Colonic mucosa (tissue), 4 donors: ENCODE measurements at regions not wholly inside any gene's neighbourhood (a gene's known extent, or its start where the extent isn't known, plus 50 kb on each side); places are given as distances from the start of the nearest gene placed in this dataset.

ENCODE experiments used
- DNase-seq: peaks from one replicate; pipeline ENCODE4 v3.0.0-alpha.2; 2020
- H3K27ac ChIP-seq: fragments of 200-600 bp; one replicate; pipeline ENCODE4 v1.8.0; 2021
- H3K27me3 ChIP-seq: fragments of 200-600 bp; one replicate; pipeline ENCODE4 v1.8.0; 2021
- H3K36me3 ChIP-seq: fragments of 200-600 bp; one replicate; pipeline ENCODE4 v1.8.0; 2021
- H3K4me1 ChIP-seq: fragments of 200-600 bp; one replicate; pipeline ENCODE4 v1.8.0; 2021; ENCODE audit warnings: mild to moderate bottlenecking
- H3K4me3 ChIP-seq: fragments of 200-600 bp; one replicate; pipeline ENCODE4 v1.8.0; 2021
- H3K9ac ChIP-seq, 2 donors: one replicate each; pipeline ENCODE4 v1.7.0; 2013; ENCODE audit warnings: control low read depth in 2 of 2, low read depth in 2 of 2, low read length in 2 of 2
- H3K9me3 ChIP-seq: fragments of 200-600 bp; one replicate; pipeline ENCODE4 v1.8.0; 2021
- CTCF ChIP-seq: fragments of 200-600 bp; IDR thresholded peaks from one replicate; pipeline ENCODE4 v1.8.0; 2022; ENCODE audit warnings: antibody characterized with exemption, mild to moderate bottlenecking
- intact Hi-C: fragments of 100-400 bp; cut with DNase I; formaldehyde crosslinking; loops from one replicate; pipeline ENCODE4 v1.14.1; 2022
- donor health status: healthy.
- donor health status: DM: no; HTN: no; CAD: no.
- donor health status: DM: no; HTN: no; CAD: no.

GRCh38 chr6:156449128-156449527, 328.1 kb upstream of the ARID1B start:
- Histone ChIP-seq H3K36me3 (no peaks in the 10 kb centered on the region), H3K4me1 (no peaks in the 10 kb centered on the region), H3K27me3 (no peaks in the 10 kb centered on the region), H3K9ac (no peak overlapping the region), H3K27ac (no peak overlapping the region), H3K4me3 (no peak overlapping the region), H3K9me3 (no peaks in the 10 kb centered on the region)
- intact Hi-C loops = no loop called here
- no peak for DNase-seq
- no peak for TF ChIP-seq CTCF

- H3K27ac ChIP-seq = no peak overlapping the region
Observed at GRCh38 chr6:156448579-156448978, 328.6 kb upstream of the ARID1B start.

GRCh38 chr6:156440688-156441087, 336.5 kb upstream of the ARID1B start:
- H3K9me3 ChIP-seq = no peaks in the 10 kb centered on the region
- no peaks in the 10 kb centered on the region for H3K36me3 ChIP-seq
- intact Hi-C loops = no loop called here
- no peaks in the 10 kb centered on the region for H3K4me1 ChIP-seq
- H3K27me3 ChIP-seq = no peaks in the 10 kb centered on the region
- no peak overlapping the region for H3K4me3 ChIP-seq
- no peak overlapping the region for H3K27ac ChIP-seq
- no peak overlapping the region for H3K9ac ChIP-seq
- TF ChIP-seq CTCF = no peak
- no peak for DNase-seq

More at GRCh38 chr6:156448579-156448978, 328.6 kb upstream of the ARID1B start:
- Histone ChIP-seq H3K4me1 (no peaks in the 10 kb centered on the region), H3K27me3 (no peaks in the 10 kb centered on the region), H3K36me3 (no peaks in the 10 kb centered on the region), H3K9ac (no peak overlapping the region), H3K4me3 (no peak overlapping the region), H3K9me3 (no peaks in the 10 kb centered on the region)
- intact Hi-C loops = no loop called here
- no peak for DNase-seq
- TF ChIP-seq CTCF = no peak

GRCh38 chr6:156438350-156438923, 338.7 kb upstream of the ARID1B start:
- Histone ChIP-seq H3K9me3 (no peaks in the 10 kb centered on the region), H3K9ac (no peak overlapping the region), H3K36me3 (no peaks in the 10 kb centered on the region), H3K4me3 (no peak overlapping the region), H3K27me3 (no peaks in the 10 kb centered on the region), H3K27ac (peak overlapping the region; percentile 60), H3K4me1 (peaks cover 4% of the 10 kb centered on the region)
- intact Hi-C loops = no loop called here
- DNase-seq = no peak
- no peak for TF ChIP-seq CTCF

GRCh38 chr6:156437121-156437879, 339.9 kb upstream of the ARID1B start:
- intact Hi-C loops = no loop called here
- H3K27me3 ChIP-seq = no peaks in the 10 kb centered on the region
- no peak for TF ChIP-seq CTCF
- no peak overlapping the region for H3K9ac ChIP-seq
- peak overlapping the region; percentile 60 for H3K27ac ChIP-seq
- no peaks in the 10 kb centered on the region for H3K9me3 ChIP-seq
- H3K4me1 ChIP-seq = peaks cover 4% of the 10 kb centered on the region
- H3K4me3 ChIP-seq = no peak overlapping the region
- H3K36me3 ChIP-seq = no peaks in the 10 kb centered on the region
- DNase-seq = peak; percentile 45
